ENCODE measurements at regions not wholly inside any gene's neighbourhood (a gene's known extent, or its start where the extent isn't known, plus 50 kb on each side); places are given as distances from the start of the nearest gene placed in this dataset.

GRCh38 chr4:11634283-11634682 is 205.6 kb upstream of the HS3ST1 start:
- TF ChIP-seq, protein P1, sequence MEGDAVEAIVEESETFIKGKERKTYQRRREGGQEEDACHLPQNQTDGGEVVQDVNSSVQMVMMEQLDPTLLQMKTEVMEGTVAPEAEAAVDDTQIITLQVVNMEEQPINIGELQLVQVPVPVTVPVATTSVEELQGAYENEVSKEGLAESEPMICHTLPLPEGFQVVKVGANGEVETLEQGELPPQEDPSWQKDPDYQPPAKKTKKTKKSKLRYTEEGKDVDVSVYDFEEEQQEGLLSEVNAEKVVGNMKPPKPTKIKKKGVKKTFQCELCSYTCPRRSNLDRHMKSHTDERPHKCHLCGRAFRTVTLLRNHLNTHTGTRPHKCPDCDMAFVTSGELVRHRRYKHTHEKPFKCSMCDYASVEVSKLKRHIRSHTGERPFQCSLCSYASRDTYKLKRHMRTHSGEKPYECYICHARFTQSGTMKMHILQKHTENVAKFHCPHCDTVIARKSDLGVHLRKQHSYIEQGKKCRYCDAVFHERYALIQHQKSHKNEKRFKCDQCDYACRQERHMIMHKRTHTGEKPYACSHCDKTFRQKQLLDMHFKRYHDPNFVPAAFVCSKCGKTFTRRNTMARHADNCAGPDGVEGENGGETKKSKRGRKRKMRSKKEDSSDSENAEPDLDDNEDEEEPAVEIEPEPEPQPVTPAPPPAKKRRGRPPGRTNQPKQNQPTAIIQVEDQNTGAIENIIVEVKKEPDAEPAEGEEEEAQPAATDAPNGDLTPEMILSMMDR (IDR thresholded peaks at IDR 0.05; ENCODE audit: low read length): no peak
- no peak for TF ChIP-seq EZH2 (optimal IDR thresholded peaks at IDR 0.05; ENCODE audit: low read depth, low read length)
